ENCODE measurements at regions not wholly inside any gene's neighbourhood (a gene's known extent, or its start where the extent isn't known, plus 50 kb on each side); places are given as distances from the start of the nearest gene placed in this dataset.

DNA sequence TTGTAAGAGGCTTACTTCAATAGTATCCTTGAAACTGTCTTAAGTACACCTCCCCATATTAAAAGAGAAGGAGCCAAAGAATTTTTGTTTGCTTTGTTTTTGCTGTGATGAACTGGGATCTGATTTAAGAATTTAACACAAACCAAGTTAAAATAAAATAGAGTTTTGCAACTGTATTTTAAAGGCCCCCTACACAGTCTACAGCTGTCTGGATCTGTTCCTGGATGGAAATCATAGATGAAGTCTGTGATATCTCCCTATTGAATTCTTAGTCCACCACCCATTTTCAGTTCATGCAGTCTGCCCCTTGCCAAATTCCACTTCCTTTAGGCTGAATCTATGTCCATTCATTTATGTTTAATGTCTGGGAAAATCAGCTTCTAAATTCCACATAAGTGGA lies 169.8 kb upstream of the MEOX2 start:
- DNase-seq (ENCODE audit: low spot score) (no peak), ATAC-seq (no peak)
- Mint-ChIP-seq H3K27me3 (no peaks in the 10 kb centered on the region), H3K4me3 (no peak overlapping the region), H3K27ac (no peak overlapping the region), H3K36me3 (no peaks in the 10 kb centered on the region), H3K9me3 (peaks cover 11% of the 10 kb centered on the region), H3K4me1 (ENCODE audit: low read depth in 2 of 2) (no peaks in the 10 kb centered on the region)

DNA sequence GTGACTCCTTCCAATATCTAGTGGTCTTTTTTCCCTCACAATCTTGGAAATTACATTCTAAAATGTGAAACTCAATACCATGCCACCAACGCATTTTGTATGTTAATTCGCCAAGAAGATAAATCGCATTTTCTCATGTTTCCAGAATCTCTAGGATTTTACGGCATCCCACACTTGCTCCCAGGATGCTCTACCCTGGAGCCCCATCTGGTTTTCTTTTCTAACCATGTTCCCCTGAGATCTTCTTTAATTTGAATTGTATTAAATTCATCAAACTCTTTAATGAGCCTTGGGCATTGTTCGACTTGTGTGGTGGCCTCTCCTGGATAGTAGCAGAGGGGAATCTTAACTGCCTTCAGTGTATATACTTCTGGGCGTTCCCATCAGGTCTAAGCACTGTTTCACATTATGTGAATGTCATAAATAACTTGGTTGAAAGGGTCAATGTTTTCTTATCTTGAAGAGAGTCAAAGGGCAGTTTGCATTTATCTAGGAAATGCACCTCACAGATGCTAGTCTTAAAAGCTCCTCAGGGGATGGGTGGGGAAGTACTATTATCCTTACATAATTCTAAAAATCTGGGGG lies 169.1 kb upstream of the MEOX2 start:
- H3K36me3 Mint-ChIP-seq: no peaks in the 10 kb centered on the region
- H3K4me1 Mint-ChIP-seq (ENCODE audit: low read depth in 2 of 2): no peaks in the 10 kb centered on the region
- DNase-seq (ENCODE audit: low spot score) (no peak), ATAC-seq (no peak)
- H3K4me3 Mint-ChIP-seq: no peak overlapping the region
- H3K9me3 Mint-ChIP-seq: peaks cover 11% of the 10 kb centered on the region
- H3K27ac Mint-ChIP-seq: no peak overlapping the region
- H3K27me3 Mint-ChIP-seq: no peaks in the 10 kb centered on the region

DNA sequence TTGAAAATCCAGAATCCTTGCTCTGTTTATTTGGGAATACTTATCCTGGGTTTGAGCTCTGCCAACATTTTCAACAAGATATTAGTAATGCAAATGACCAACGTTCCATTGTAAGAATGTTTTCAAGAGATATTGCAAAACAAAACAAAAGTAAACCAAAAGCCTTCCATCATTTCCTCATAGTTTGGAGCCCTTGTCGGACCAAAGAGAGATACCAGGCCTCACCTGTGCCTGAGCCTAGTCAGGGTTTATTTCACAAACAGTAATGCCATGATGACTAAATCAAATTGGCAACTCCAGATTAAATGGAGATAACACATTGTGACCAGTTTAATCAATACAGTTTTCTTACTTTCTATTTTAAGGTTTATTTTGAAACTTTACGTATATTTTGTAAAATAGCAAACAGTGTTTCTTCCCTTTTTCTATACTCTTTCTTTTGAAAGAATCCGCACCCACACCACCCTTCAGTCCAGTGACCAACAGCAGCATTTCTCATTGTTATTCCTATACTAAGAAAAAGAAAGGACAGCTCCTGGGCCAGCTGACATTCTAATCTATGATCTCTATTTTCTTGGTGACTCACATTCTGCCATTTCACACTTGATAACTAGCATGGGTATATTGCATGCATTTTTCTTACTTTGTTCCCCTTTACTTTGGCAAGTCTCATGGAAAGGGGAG lies 168.5 kb upstream of the MEOX2 start:
- no peak overlapping the region for H3K4me3 Mint-ChIP-seq
- no peaks in the 10 kb centered on the region for H3K36me3 Mint-ChIP-seq
- no peaks in the 10 kb centered on the region for H3K27me3 Mint-ChIP-seq
- no peaks in the 10 kb centered on the region for H3K4me1 Mint-ChIP-seq (ENCODE audit: low read depth in 2 of 2)
- DNase-seq (ENCODE audit: low spot score) (no peak), ATAC-seq (no peak)
- peaks cover 11% of the 10 kb centered on the region for H3K9me3 Mint-ChIP-seq
- no peak overlapping the region for H3K27ac Mint-ChIP-seq

DNA sequence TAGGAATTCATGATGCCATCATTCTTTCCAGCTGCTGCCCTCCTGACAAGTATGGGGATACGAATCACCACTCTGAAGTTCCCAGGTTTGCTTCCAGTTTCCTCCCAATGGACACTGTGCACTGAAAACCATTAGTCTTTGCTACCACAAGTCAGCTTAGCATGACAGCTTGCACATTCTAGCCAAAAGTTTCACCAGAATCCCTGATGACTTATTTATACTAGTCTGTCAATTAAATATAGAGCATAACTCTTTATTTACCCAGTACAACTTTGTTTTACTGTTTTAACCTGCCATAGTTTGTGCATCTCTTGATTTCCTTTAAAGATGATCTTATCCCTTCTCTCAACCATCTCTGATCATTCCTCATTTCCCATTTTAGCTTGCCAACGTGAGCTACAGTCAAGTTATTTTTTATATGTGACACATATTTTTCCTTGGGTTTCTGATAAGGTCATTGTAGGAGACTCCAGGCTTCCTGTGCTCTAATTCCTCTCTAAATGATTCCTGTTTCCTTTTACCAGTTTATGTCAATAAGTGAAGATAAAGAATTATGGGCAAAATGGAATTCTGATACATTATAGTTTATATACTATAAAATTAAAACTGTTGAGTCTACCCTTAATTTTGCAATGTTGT lies 167.5 kb upstream of the MEOX2 start:
- H3K4me1 Mint-ChIP-seq (ENCODE audit: low read depth in 2 of 2): no peaks in the 10 kb centered on the region
- H3K27me3 Mint-ChIP-seq: no peaks in the 10 kb centered on the region
- no peak for ATAC-seq
- no peak for DNase-seq (ENCODE audit: low spot score)
- H3K27ac Mint-ChIP-seq: no peak overlapping the region
- H3K9me3 Mint-ChIP-seq: peaks cover 6% of the 10 kb centered on the region
- no peaks in the 10 kb centered on the region for H3K36me3 Mint-ChIP-seq
- no peak overlapping the region for H3K4me3 Mint-ChIP-seq

DNA sequence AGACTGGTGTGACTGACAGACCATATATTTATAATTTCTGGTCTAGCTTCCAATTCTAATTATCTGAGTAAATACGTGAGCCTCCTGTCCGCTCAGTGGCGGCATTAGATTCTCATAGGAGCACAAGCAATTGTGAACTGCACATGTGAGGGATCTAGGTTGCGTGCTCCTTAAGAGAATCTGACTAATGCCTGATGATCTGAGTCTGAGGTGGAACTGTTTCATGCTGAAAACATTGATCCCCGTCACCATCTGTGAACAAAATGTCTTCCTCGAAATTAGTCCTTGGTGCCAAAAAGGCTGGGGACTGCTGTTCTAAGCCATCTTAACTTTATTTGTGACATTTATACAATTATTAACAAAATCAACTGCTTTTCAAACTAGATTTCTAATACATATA lies 164.7 kb upstream of the MEOX2 start:
- no peaks in the 10 kb centered on the region for H3K36me3 Mint-ChIP-seq
- DNase-seq (ENCODE audit: low spot score): no peak

DNA sequence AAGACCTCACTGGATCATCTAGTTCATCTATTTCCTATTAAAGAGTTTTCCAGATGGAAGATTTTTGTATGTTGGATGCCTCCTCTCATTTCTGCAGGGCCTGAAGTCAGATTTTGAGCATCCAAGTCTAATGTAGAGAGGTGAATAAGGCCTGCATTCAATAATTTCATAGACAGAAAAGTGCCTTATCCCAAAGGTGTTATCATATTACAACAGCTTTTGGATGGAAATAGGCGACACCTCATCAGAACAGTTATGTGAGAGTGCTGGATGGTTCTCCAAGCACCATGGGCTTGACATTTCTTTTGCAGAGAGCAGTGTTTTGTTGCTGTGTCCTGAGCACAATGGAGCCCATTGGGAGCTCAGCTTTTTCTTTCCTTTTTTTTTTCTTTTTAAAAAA lies 162.4 kb upstream of the MEOX2 start:
- no peaks in the 10 kb centered on the region for H3K36me3 Mint-ChIP-seq
- no peak overlapping the region for H3K27ac Mint-ChIP-seq
- H3K9me3 Mint-ChIP-seq: peaks cover 8% of the 10 kb centered on the region
- no peaks in the 10 kb centered on the region for H3K4me1 Mint-ChIP-seq (ENCODE audit: low read depth in 2 of 2)
- ATAC-seq (no peak), DNase-seq (ENCODE audit: low spot score) (no peak)
- H3K27me3 Mint-ChIP-seq: no peaks in the 10 kb centered on the region
- no peak overlapping the region for H3K4me3 Mint-ChIP-seq

More for the DNA sequence above, 164.7 kb upstream of the MEOX2 start:
- ATAC-seq: no peak
- H3K4me3 Mint-ChIP-seq: no peak overlapping the region
- H3K27me3 Mint-ChIP-seq: no peaks in the 10 kb centered on the region
- H3K9me3 Mint-ChIP-seq: peaks cover 4% of the 10 kb centered on the region
- no peak overlapping the region for H3K27ac Mint-ChIP-seq
- no peaks in the 10 kb centered on the region for H3K4me1 Mint-ChIP-seq (ENCODE audit: low read depth in 2 of 2)

DNA sequence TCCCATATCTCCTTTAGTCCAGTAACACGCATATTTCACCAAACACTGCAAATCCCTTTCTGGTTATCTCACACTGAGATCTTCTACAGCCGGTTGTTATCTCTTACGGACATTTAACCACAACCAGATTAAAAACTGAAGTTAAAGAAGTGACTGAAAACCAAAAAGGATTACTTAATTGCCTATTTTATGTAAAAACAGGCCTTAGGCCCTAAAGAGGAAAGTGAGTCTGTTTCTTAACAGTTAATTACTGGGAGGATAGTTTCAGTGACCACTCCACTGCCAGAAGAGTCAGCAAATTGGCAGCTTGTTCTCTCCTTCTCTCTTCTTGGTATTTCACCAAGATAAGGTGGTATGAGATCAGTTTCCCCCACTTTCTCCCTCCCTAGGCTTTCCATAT lies 161.9 kb upstream of the MEOX2 start:
- Mint-ChIP-seq H3K36me3 (no peaks in the 10 kb centered on the region), H3K4me3 (no peak overlapping the region), H3K27me3 (no peaks in the 10 kb centered on the region), H3K4me1 (ENCODE audit: low read depth in 2 of 2) (no peaks in the 10 kb centered on the region), H3K9me3 (peaks cover 9% of the 10 kb centered on the region), H3K27ac (no peak overlapping the region)
- ATAC-seq: no peak
- no peak for DNase-seq (ENCODE audit: low spot score)

DNA sequence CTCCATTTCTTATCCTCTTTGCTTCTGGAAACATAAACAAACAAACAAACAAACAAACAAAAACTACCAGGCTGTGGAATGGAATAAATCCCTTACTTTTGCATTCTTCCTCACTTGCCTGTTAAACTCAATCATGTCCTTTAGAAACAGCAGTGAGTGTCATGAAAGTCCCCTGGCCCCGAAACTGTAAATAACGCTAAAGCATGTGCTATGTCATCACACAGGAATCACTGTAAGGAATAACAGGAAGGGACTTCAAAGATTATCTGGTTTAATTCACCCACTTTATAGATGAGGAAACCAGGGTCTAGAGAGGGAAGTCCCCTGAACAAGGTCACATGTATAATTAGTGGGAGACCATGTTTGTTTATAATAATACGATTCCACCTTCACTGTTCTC lies 159.4 kb upstream of the MEOX2 start:
- H3K36me3 Mint-ChIP-seq: no peaks in the 10 kb centered on the region
- no peak overlapping the region for H3K4me3 Mint-ChIP-seq
- H3K9me3 Mint-ChIP-seq: peaks cover 6% of the 10 kb centered on the region
- no peaks in the 10 kb centered on the region for H3K4me1 Mint-ChIP-seq (ENCODE audit: low read depth in 2 of 2)
- DNase-seq (ENCODE audit: low spot score): no peak
- H3K27ac Mint-ChIP-seq: no peak overlapping the region
- H3K27me3 Mint-ChIP-seq: no peaks in the 10 kb centered on the region
- ATAC-seq: no peak

DNA sequence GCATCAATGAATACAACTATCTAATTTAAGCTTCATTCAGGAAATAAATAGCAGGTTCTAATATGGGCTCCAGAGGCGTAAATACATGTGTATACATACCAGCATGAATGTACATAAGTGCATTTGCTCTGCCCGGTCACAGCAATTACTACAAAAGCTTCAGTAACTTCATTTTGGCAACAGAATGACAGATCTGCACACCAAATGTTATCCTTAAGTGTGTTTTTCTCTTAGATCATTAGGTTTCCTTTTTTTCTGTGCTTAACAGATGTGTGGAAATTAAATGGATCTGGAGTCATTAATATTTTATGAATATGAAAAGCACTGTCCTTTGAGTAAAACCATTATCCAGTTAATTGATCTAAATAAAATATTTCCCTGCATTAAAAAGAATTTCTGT lies 159.0 kb upstream of the MEOX2 start:
- Mint-ChIP-seq H3K27ac (no peak overlapping the region), H3K9me3 (peaks cover 6% of the 10 kb centered on the region), H3K4me1 (ENCODE audit: low read depth in 2 of 2) (no peaks in the 10 kb centered on the region), H3K36me3 (no peaks in the 10 kb centered on the region), H3K27me3 (no peaks in the 10 kb centered on the region), H3K4me3 (no peak overlapping the region)
- DNase-seq (ENCODE audit: low spot score) (no peak), ATAC-seq (no peak)

DNA sequence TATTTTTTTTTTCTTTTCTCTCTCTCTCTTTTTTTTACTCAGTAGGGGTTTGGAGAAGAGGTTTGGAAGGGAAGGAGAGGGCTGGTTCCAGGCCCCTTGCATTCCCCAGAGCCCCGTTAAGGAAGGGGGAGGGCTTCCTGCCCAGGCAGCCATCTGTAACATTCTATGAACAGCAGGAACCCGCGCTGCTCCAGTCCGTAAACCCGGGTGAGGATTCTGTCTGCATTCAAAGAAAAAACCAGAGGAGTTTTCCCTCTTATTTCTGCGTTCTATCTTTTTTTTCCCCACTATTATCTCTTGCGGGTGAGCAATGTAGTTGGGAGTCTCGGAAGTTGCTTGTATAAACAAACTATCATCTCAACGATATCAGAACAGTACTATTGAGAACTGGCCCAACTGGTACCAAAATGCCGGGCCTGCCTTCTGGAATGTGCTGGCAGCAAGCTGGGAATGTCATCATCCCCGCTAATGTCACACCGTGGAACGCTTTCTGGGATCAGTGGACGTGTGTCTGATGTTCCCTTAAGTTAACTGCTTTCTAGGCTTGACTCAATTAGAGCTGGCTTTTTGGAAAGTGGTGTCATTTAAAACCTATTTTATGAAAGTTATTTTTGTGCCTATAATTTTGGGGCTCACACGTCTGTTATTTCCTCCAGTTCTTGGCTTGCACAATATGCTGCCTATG lies 153.1 kb upstream of the MEOX2 start:
- ATAC-seq: no peak
- Mint-ChIP-seq H3K4me3 (no peak overlapping the region), H3K27ac (no peak overlapping the region), H3K9me3 (peaks cover 6% of the 10 kb centered on the region), H3K4me1 (ENCODE audit: low read depth in 2 of 2) (no peaks in the 10 kb centered on the region), H3K27me3 (no peaks in the 10 kb centered on the region), H3K36me3 (no peaks in the 10 kb centered on the region)
- no peak for DNase-seq (ENCODE audit: low spot score)

DNA sequence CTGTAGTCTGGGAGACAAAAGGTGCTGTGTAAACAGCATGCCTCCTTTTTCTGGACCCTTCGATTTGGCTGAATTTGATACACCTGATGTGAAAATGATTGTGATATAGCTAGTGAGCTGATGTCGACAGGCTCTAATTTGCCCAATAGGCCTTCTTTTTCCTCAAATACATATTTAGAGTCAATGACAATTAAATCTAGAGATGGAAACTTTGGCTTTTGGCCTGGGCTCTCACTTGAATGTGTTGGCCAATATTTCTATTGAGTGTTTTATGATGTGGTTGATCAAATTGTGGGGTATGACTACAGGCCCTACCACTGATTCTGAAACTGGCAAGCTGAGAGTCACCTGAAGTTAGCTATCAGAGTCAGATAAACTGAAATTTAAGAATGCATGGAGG lies 151.8 kb upstream of the MEOX2 start:
- Mint-ChIP-seq H3K27me3 (no peaks in the 10 kb centered on the region), H3K27ac (no peak overlapping the region), H3K4me1 (ENCODE audit: low read depth in 2 of 2) (no peaks in the 10 kb centered on the region), H3K4me3 (no peak overlapping the region), H3K36me3 (no peaks in the 10 kb centered on the region), H3K9me3 (no peaks in the 10 kb centered on the region)
- ATAC-seq: no peak
- no peak for DNase-seq (ENCODE audit: low spot score)

DNA sequence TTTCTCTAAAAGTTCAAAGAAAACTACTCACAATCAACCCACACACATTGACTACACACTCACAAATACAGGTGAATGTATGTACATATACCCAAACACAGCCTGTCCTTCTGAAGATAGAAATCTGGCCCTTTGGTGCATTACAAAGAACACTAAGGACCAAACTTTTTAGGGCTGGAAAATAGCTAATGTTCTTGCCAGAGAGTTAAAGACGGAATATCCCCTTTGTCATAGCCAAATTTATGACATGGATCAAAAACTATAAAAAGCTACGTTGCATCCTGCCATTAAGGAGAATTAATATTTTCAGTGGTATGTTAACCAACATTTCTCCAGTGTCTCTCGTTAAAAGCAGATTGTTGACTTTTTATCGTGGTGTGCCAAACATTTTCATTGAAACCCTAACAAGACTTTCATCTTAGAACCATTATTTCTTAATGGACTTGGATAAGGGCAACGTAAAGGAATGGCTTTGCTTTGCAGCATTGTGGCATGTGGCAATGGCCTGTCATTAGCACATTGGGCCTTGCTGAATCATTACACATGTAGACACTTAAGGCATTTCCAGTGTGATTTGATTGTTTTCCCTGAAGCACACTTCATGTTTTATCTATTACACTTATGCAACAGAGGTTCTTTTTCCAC lies 150.9 kb upstream of the MEOX2 start:
- Mint-ChIP-seq H3K9me3 (no peaks in the 10 kb centered on the region), H3K4me3 (no peak overlapping the region), H3K27me3 (no peaks in the 10 kb centered on the region), H3K27ac (no peak overlapping the region), H3K4me1 (ENCODE audit: low read depth in 2 of 2) (no peaks in the 10 kb centered on the region), H3K36me3 (no peaks in the 10 kb centered on the region)
- DNase-seq (ENCODE audit: low spot score) (no peak), ATAC-seq (no peak)

DNA sequence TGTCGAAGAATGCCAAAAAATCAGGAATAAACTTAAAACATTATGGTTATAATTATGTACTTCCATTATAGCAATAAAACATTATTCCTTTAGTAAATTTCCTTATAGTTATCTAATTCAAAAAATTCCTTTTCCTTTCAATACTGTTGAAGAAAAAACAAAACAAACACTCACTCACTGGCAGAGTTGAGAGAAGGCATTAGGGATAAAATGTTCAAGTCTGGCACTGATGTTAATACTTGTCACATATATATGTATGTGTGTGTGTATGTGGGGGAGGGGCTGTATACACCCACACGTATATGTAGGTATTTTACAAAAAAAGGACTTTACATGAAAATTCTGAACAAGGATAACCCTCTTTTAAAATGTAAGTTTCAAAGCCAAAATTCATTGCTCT lies 150.2 kb upstream of the MEOX2 start:
- H3K27me3 Mint-ChIP-seq: no peaks in the 10 kb centered on the region
- no peak overlapping the region for H3K4me3 Mint-ChIP-seq
- no peak overlapping the region for H3K27ac Mint-ChIP-seq
- no peaks in the 10 kb centered on the region for H3K9me3 Mint-ChIP-seq
- no peaks in the 10 kb centered on the region for H3K4me1 Mint-ChIP-seq (ENCODE audit: low read depth in 2 of 2)
- ATAC-seq (no peak), DNase-seq (ENCODE audit: low spot score) (no peak)
- H3K36me3 Mint-ChIP-seq: no peaks in the 10 kb centered on the region

DNA sequence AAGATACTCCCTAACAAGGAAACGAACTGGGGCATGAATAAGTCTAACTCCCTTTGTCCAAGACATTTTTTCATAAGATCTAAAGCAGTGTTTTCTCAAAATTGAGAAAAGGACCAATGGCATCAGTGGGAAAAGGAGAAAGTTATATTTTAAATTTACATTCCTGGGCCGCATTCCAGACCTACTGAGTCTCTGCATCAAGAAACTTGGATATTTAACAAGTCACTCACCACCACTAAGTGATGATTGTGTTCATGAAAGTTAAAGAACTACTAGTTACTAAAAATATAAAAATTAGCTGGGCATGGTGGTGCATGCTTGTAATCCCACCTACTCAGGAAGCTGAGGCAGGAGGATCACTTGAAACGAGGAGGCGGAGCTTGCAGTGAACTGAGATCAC lies 149.6 kb upstream of the MEOX2 start:
- no peak for DNase-seq (ENCODE audit: low spot score)
- Mint-ChIP-seq H3K36me3 (no peaks in the 10 kb centered on the region), H3K27me3 (no peaks in the 10 kb centered on the region), H3K4me1 (ENCODE audit: low read depth in 2 of 2) (no peaks in the 10 kb centered on the region), H3K4me3 (no peak overlapping the region), H3K27ac (no peak overlapping the region), H3K9me3 (no peaks in the 10 kb centered on the region)
- ATAC-seq: no peak
